ENCODE measurements at regions not wholly inside any gene's neighbourhood (a gene's known extent, or its start where the extent isn't known, plus 50 kb on each side); places are given as distances from the start of the nearest gene placed in this dataset.

GRCh38 chr11:116119158-116119557 is 614.9 kb upstream of the CADM1 start:
- no peak for DNase-seq
- Histone ChIP-seq H3K9me3 (no peaks in the 10 kb centered on the region), H3F3A (replicated peaks; ENCODE audit: insufficient read depth) (no peaks in the 10 kb centered on the region), H3K9ac (no peak overlapping the region), H3K36me3 (replicated peaks in 1 of 2; ENCODE audit: control insufficient read depth in 1 of 2, insufficient read depth in 2 of 2, low read length in 1 of 2) (no peaks in the 10 kb centered on the region), H4K20me1 (ENCODE audit: insufficient read depth) (no peaks in the 10 kb centered on the region), H3K4me1 (ENCODE audit: control insufficient read depth in 1 of 2, insufficient read depth in 2 of 2, low read depth in 1 of 2, low read length in 1 of 2) (no peaks in the 10 kb centered on the region), H2AFZ (ENCODE audit: low read depth) (no peak overlapping the region), H3K4me3 (ENCODE audit: low read depth in 2 of 2, low read length in 1 of 2) (no peak overlapping the region), H3K27ac (ENCODE audit: low read depth in 2 of 2, low read length in 1 of 2) (no peak overlapping the region), H3K9me2 (no peaks in the 10 kb centered on the region), H3K79me2 (ENCODE audit: insufficient read depth) (no peaks in the 10 kb centered on the region), H3K4me2 (no peak overlapping the region), H3K27me3 (ENCODE audit: insufficient read depth) (no peaks in the 10 kb centered on the region)
- ChIA-PET CTCF (interaction anchor here (1.4 kb wide), 1 partner anchor 13 kb away, joined by 4 read pairs; no protein-coding TSS in a partner anchor), POLR2A (no interaction called here)
- WGBS (ENCODE audit: low lambda C conversion rate): 50% methylated on average over 11 of the region's 11 CpGs
- TF ChIP-seq MEF2A (IDR thresholded peaks at IDR 0.05; ENCODE audit: borderline replicate concordance, low read depth) (no peak), FOXM1 (IDR thresholded peaks at IDR 0.05; ENCODE audit: low read depth) (no peak), RFX5 (IDR thresholded peaks at IDR 0.05; ENCODE audit: low read length) (no peak), GATA2 (CRISPR knock-in tag; IDR thresholded peaks at IDR 0.05) (no peak), NRF1 (IDR thresholded peaks at IDR 0.05; ENCODE audit: low read depth, low read length) (no peak), REST (IDR thresholded peaks at IDR 0.05; ENCODE audit: low read depth, low read length) (no peak), ELF1 (IDR thresholded peaks at IDR 0.05) (no peak), TAF1 (IDR thresholded peaks at IDR 0.05; ENCODE audit: borderline replicate concordance, low read depth, low read length) (no peak), RXRA (IDR thresholded peaks at IDR 0.05; ENCODE audit: borderline replicate concordance, low read depth) (no peak), FOXJ3 (CRISPR knock-in tag; IDR thresholded peaks at IDR 0.05) (no peak)

- TF ChIP-seq CHD2 (IDR thresholded peaks at IDR 0.05; ENCODE audit: low read length, partially characterized antibody) (no peak), RAD21 (IDR thresholded peaks at IDR 0.05; ENCODE audit: low read length) (no peak)
- Histone ChIP-seq H3K4me1 (ENCODE audit: control insufficient read depth in 1 of 2, insufficient read depth in 2 of 2, low read depth in 1 of 2, low read length in 1 of 2) (no peaks in the 10 kb centered on the region), H3K4me2 (no peak overlapping the region), H3K27me3 (ENCODE audit: insufficient read depth) (no peaks in the 10 kb centered on the region), H3K4me3 (ENCODE audit: low read depth in 2 of 2, low read length in 1 of 2) (no peak overlapping the region), H3K27ac (ENCODE audit: low read depth in 2 of 2, low read length in 1 of 2) (no peak overlapping the region), H4K20me1 (ENCODE audit: insufficient read depth) (no peaks in the 10 kb centered on the region), H3K9ac (no peak overlapping the region), H3F3A (replicated peaks; ENCODE audit: insufficient read depth) (no peaks in the 10 kb centered on the region), H2AFZ (ENCODE audit: low read depth) (no peak overlapping the region), H3K9me3 (no peaks in the 10 kb centered on the region), H3K36me3 (replicated peaks in 1 of 2; ENCODE audit: control insufficient read depth in 1 of 2, insufficient read depth in 2 of 2, low read length in 1 of 2) (no peaks in the 10 kb centered on the region), H3K79me2 (ENCODE audit: insufficient read depth) (no peaks in the 10 kb centered on the region), H3K9me2 (no peaks in the 10 kb centered on the region)
- no peak for DNase-seq
- ChIA-PET POLR2A (no interaction called here), CTCF (no interaction called here)
- 15% methylated on average over 4 of the region's 4 CpGs for WGBS (ENCODE audit: low lambda C conversion rate)
Observed at GRCh38 chr11:116118138-116118470, 613.9 kb upstream of the CADM1 start.

Data from SK-N-SH (cell line).